H1 (cell line): ENCODE measurements at regions not wholly inside any gene's neighbourhood (a gene's known extent, or its start where the extent isn't known, plus 50 kb on each side); places are given as distances from the start of the nearest gene placed in this dataset.
A peak's percentile ranks its signal among the peaks of the same experiment; 100 is the strongest.

Experiments used
- CTCF ChIA-PET: fragments of 300-600 bp; sonication (Branson Sonifier 250); formaldehyde crosslinking; loops from one replicate; lab custom pipeline; 2021; ENCODE audit not compliant: partially characterized antibody; lab: Charles Lee
- POLR2A ChIA-PET: fragments of 300-600 bp; sonication (Branson Sonifier 250); formaldehyde crosslinking; loops from one replicate; lab custom pipeline; 2021; ENCODE audit warnings: inconsistent platforms; ENCODE audit not compliant: partially characterized antibody; lab: Charles Lee
- DNase-seq, 2 experiments: peaks; one replicate each; pipeline versions ENCODE4 v3.0.0 to v3.0.0-alpha.2; 2010 to 2022; ENCODE audit warnings: low spot score in 2 of 2, low read depth in 1 of 2, mixed read lengths in 1 of 2
- FAIRE-seq: peaks from 2 replicates; lab custom pipeline; 2011; peaks lifted over from hg19 to GRCh38; lab: Jason Lieb, UNC
- H2AFZ ChIP-seq: 2 replicates; pipeline ENCODE4 v1.8.1; 2012; ENCODE audit warnings: low read length, inconsistent platforms
- H2AK5ac ChIP-seq: 2 replicates; pipeline ENCODE4 v1.6.1; 2013; ENCODE audit warnings: low read depth, low read length
- H2BK120ac ChIP-seq: replicated peaks from 2 replicates; pipeline ENCODE3; 2013; ENCODE audit warnings: low read depth, low read length, inconsistent platforms
- H2BK12ac ChIP-seq: 2 replicates; pipeline ENCODE4 v1.6.1; 2013; ENCODE audit warnings: low read depth, low read length
- H2BK15ac ChIP-seq: 2 replicates; pipeline ENCODE4 v1.6.1; 2013; ENCODE audit warnings: low read length
- H2BK20ac ChIP-seq: 2 replicates; pipeline ENCODE4 v1.6.1; 2013; ENCODE audit warnings: low read length
- H2BK5ac ChIP-seq: 2 replicates; pipeline ENCODE4 v1.6.1; 2013; ENCODE audit warnings: low read depth, low read length
- H3K14ac ChIP-seq: 2 replicates; pipeline ENCODE4 v1.6.1; 2013; ENCODE audit warnings: inconsistent platforms; ENCODE audit not compliant: insufficient read length
- H3K18ac ChIP-seq: 2 replicates; pipeline ENCODE4 v1.6.1; 2013; ENCODE audit warnings: low read length; ENCODE audit errors: extremely low read depth
- H3K23ac ChIP-seq: 2 replicates; pipeline ENCODE4 v1.6.1; 2013; ENCODE audit warnings: inconsistent platforms; ENCODE audit not compliant: insufficient read length
- H3K23me2 ChIP-seq: 2 replicates; pipeline ENCODE4 v1.6.1; 2013; ENCODE audit warnings: low read depth, low read length
- H3K27ac ChIP-seq: 2 replicates; pipeline ENCODE4 v1.6.1; 2011; ENCODE audit warnings: low read depth, low read length, inconsistent platforms
- H3K27me3 ChIP-seq, 4 experiments: replicated peaks in 1 of 4; 1 replicate in 1 of 4; 2 replicates in 3 of 4; pipeline versions ENCODE4 v1.6.1 to v1.8.1; 2011 to 2013; ENCODE audit warnings: low read length in 3 of 4, mild to moderate bottlenecking in 3 of 4, inconsistent platforms in 2 of 4, mixed read lengths in 2 of 4, moderate library complexity in 1 of 4; ENCODE audit not compliant: control insufficient read depth in 3 of 4, insufficient read depth in 3 of 4; ENCODE audit errors: extremely low read depth in 1 of 4
- H3K36me3 ChIP-seq, 4 experiments: 2 replicates each; pipeline versions ENCODE4 v1.6.1 to v1.8.1; 2011 to 2013; ENCODE audit warnings: mild to moderate bottlenecking in 4 of 4, low read length in 3 of 4, moderate library complexity in 2 of 4, control low read depth in 1 of 4, inconsistent platforms in 1 of 4; ENCODE audit not compliant: insufficient read depth in 4 of 4, control insufficient read depth in 2 of 4
- H3K4ac ChIP-seq: replicated peaks from 2 replicates; pipeline ENCODE3; 2013; ENCODE audit warnings: low read length, low read depth, mixed read lengths, inconsistent platforms; ENCODE audit not compliant: insufficient read length
- H3K4me1 ChIP-seq, 4 experiments: replicated peaks in 1 of 4; 1 replicate in 1 of 4; 2 replicates in 3 of 4; pipeline versions ENCODE4 v1.6.1 to v1.8.1; 2011 to 2013; ENCODE audit warnings: low read length in 3 of 4, inconsistent platforms in 2 of 4, mixed read lengths in 1 of 4; ENCODE audit not compliant: insufficient read depth in 4 of 4, control insufficient read depth in 3 of 4
- H3K4me2 ChIP-seq, 2 experiments: 2 replicates each; pipeline versions ENCODE4 v1.6.1 to v1.8.1; 2011 to 2013; ENCODE audit warnings: low read depth in 2 of 2, low read length in 2 of 2, control low read depth in 1 of 2, inconsistent platforms in 1 of 2, mild to moderate bottlenecking in 1 of 2; ENCODE audit not compliant: insufficient read depth in 1 of 2
- H3K4me3 ChIP-seq, 4 experiments: fragments of 200-600, 300-600 bp in 1 of 4; sonication (generic), shearing (Covaris generic), sonication (Bioruptor Twin) in 1 of 4; 2 replicates each; pipeline versions ENCODE4 v1.5.1 to v1.8.1; 2011 to 2016; ENCODE audit warnings: low read length in 4 of 4, low read depth in 3 of 4, control low read depth in 2 of 4, inconsistent platforms in 2 of 4, mild to moderate bottlenecking in 2 of 4, mixed read lengths in 1 of 4, moderate library complexity in 1 of 4; ENCODE audit not compliant: insufficient read depth in 2 of 4; ENCODE audit errors: extremely low read depth in 1 of 4
- H3K56ac ChIP-seq: replicated peaks from 2 replicates; pipeline ENCODE3; 2013; ENCODE audit warnings: low read depth, mild to moderate bottlenecking, mixed read lengths, low read length, inconsistent platforms; ENCODE audit not compliant: insufficient read length
- H3K79me1 ChIP-seq: 2 replicates; pipeline ENCODE4 v1.6.1; 2013; ENCODE audit warnings: low read depth, low read length, control low read depth
- H3K79me2 ChIP-seq, 2 experiments: 2 replicates each; pipeline versions ENCODE4 v1.6.1 to v1.8.1; 2012 to 2013; ENCODE audit warnings: low read length in 2 of 2, mild to moderate bottlenecking in 2 of 2, inconsistent platforms in 1 of 2; ENCODE audit not compliant: insufficient read depth in 2 of 2, control insufficient read depth in 1 of 2
- H3K9ac ChIP-seq, 4 experiments: replicated peaks in 1 of 4; 1 replicate in 1 of 4; 2 replicates in 3 of 4; pipeline versions ENCODE4 v1.6.1 to v1.8.1; 2011 to 2013; ENCODE audit warnings: low read depth in 3 of 4, low read length in 3 of 4, control low read depth in 2 of 4, mild to moderate bottlenecking in 2 of 4, moderate library complexity in 2 of 4, inconsistent platforms in 1 of 4; ENCODE audit errors: extremely low read depth in 1 of 4
- H3K9me3 ChIP-seq, 2 experiments: 2 replicates each; pipeline versions ENCODE4 v1.6.1 to v1.8.1; 2012 to 2013; ENCODE audit warnings: mild to moderate bottlenecking in 2 of 2, moderate library complexity in 2 of 2, control low read depth in 1 of 2, inconsistent platforms in 1 of 2, low read depth in 1 of 2, low read length in 1 of 2, mixed read lengths in 1 of 2; ENCODE audit not compliant: insufficient read depth in 2 of 2
- H4K20me1 ChIP-seq, 2 experiments: replicated peaks in 1 of 2; 2 replicates each; pipeline versions ENCODE3 to v1.8.1; 2011 to 2013; ENCODE audit warnings: inconsistent platforms in 2 of 2, low read length in 2 of 2, mild to moderate bottlenecking in 1 of 2; ENCODE audit not compliant: insufficient read depth in 2 of 2, control insufficient read depth in 1 of 2
- H4K5ac ChIP-seq: 2 replicates; pipeline ENCODE4 v1.6.1; 2013; ENCODE audit warnings: low read length, low read depth, mixed read lengths, inconsistent platforms; ENCODE audit not compliant: insufficient read length
- H4K8ac ChIP-seq: 2 replicates; pipeline ENCODE4 v1.8.0; 2013; ENCODE audit warnings: mild to moderate bottlenecking, moderate library complexity, low read length, inconsistent platforms; ENCODE audit not compliant: insufficient read depth; ENCODE audit errors: extremely low read depth
- H4K91ac ChIP-seq: replicated peaks from 2 replicates; pipeline ENCODE3; 2013; ENCODE audit warnings: low read length, mixed read lengths, inconsistent platforms; ENCODE audit not compliant: insufficient read length
- BCL11A ChIP-seq, 2 experiments: IDR thresholded peaks; one replicate each; pipeline ENCODE4 v1.6.1; 2011; ENCODE audit warnings: low read depth in 2 of 2, low read length in 2 of 2, mild to moderate bottlenecking in 2 of 2
- CTCF ChIP-seq, 3 experiments: IDR thresholded peaks; 1 replicate in 2 of 3; 2 replicates in 1 of 3; pipeline versions ENCODE4 v1.5.1 to v1.6.1; 2011; ENCODE audit warnings: low read length in 3 of 3, mild to moderate bottlenecking in 3 of 3, inconsistent platforms in 2 of 3, low read depth in 1 of 3, moderate library complexity in 1 of 3; ENCODE audit not compliant: insufficient read depth in 1 of 3; ENCODE audit errors: control extremely low read depth in 1 of 3
- RAD21 ChIP-seq, 2 experiments: IDR thresholded peaks in 1 of 2; conservative IDR thresholded peaks in 1 of 2; 2 replicates each; pipeline ENCODE4 v1.6.1; 2011; ENCODE audit warnings: low read depth in 2 of 2, low read length in 2 of 2, improper control_type of control experiment in 1 of 2, inconsistent platforms in 1 of 2, mild to moderate bottlenecking in 1 of 2, moderate library complexity in 1 of 2
- SIN3A ChIP-seq, 2 experiments: IDR thresholded peaks in 1 of 2; conservative IDR thresholded peaks in 1 of 2; 2 replicates each; pipeline ENCODE4 v1.6.1; 2011 to 2012; ENCODE audit warnings: low read length in 2 of 2, improper control_type of control experiment in 1 of 2, low read depth in 1 of 2, mild to moderate bottlenecking in 1 of 2
- SIX5 ChIP-seq: IDR thresholded peaks from 2 replicates; pipeline ENCODE4 v1.6.1; 2011; ENCODE audit warnings: mild to moderate bottlenecking, low read depth, low read length
- TAF1 ChIP-seq: IDR thresholded peaks from 2 replicates; pipeline ENCODE4 v1.6.1; 2011; ENCODE audit warnings: mild to moderate bottlenecking, low read depth, low read length
- WGBS, 2 experiments: shearing (Covaris generic) in 1 of 2; methylation state at CpG; one replicate each; pipeline versions ENCODE4 v1.1.6 to v1.1.7; 2013 to 2015; ENCODE audit warnings: low lambda C conversion rate in 2 of 2, mixed read lengths in 2 of 2, inconsistent platforms in 1 of 2, low coverage in 1 of 2, missing lambda C conversion rate in 1 of 2; ENCODE audit not compliant: insufficient replicate concordance in 2 of 2, insufficient coverage in 1 of 2, insufficient read length in 1 of 2; ENCODE audit errors: extremely low coverage in 1 of 2, missing lambda C conversion rate in 1 of 2; 5-methylcytosine and 5-hydroxymethylcytosine counted together

- H4K8ac ChIP-seq: no peak overlapping the region
- POLR2A ChIA-PET: no interaction called here
- no peak overlapping the region for H2BK15ac ChIP-seq
- H4K5ac ChIP-seq: no peak overlapping the region
- no peak overlapping the region for H3K27ac ChIP-seq
- no peaks in the 10 kb centered on the region; a peak in 1 of 7 replicates for H3K4me1 ChIP-seq
- no peaks in the 10 kb centered on the region for H3K9me3 ChIP-seq
- H3K4ac ChIP-seq: no peak overlapping the region
- 86% methylated on average over 2 of the region's 2 CpGs; no CpG with 5 or more reads in 1 of the 2 experiments for WGBS, 2 experiments
- no peak overlapping the region for H3K14ac ChIP-seq
- no peak overlapping the region for H3K56ac ChIP-seq
- no peak overlapping the region for H4K91ac ChIP-seq
- no peaks in the 10 kb centered on the region for H3K27me3 ChIP-seq
- no peak overlapping the region for H2AFZ ChIP-seq
- H3K18ac ChIP-seq: no peak overlapping the region
- H3K4me2 ChIP-seq: no peak overlapping the region
- no peaks in the 10 kb centered on the region for H3K23me2 ChIP-seq
- DNase-seq (no peak), FAIRE-seq (peak; percentile 13)
- no peak overlapping the region for H2BK120ac ChIP-seq
- no peak overlapping the region for H2AK5ac ChIP-seq
- H3K36me3 ChIP-seq: no peaks in the 10 kb centered on the region
- H2BK5ac ChIP-seq: no peak overlapping the region
- H3K9ac ChIP-seq: no peak overlapping the region
- no peak overlapping the region for H3K4me3 ChIP-seq
- no peaks in the 10 kb centered on the region for H3K79me1 ChIP-seq
- no peak overlapping the region for H2BK12ac ChIP-seq
- no peaks in the 10 kb centered on the region for H4K20me1 ChIP-seq
- TF ChIP-seq BCL11A (IDR thresholded peaks at IDR 0.05; ENCODE audit: low read depth in 2 of 2, low read length in 2 of 2) (no peak), SIX5 (no peak), CTCF (IDR thresholded peaks at IDR 0.05; ENCODE audit: control extremely low read depth in 1 of 3, insufficient read depth in 1 of 3, low read depth in 1 of 3, low read length in 3 of 3) (peak; percentile 26 to 47 (median 35); a peak in 3 of 4 replicates), TAF1 (no peak), RAD21 (IDR thresholded peaks at IDR 0.05 in 1 of 2, conservative IDR thresholded peaks at IDR 0.05 in 1 of 2; ENCODE audit: low read depth in 2 of 2, low read length in 2 of 2) (peak; percentile 43 to 49), SIN3A (conservative IDR thresholded peaks at IDR 0.05 in 1 of 2, IDR thresholded peaks at IDR 0.05 in 1 of 2; ENCODE audit: low read depth in 1 of 2, low read length in 2 of 2) (no peak)
- H2BK20ac ChIP-seq: no peak overlapping the region
- H3K79me2 ChIP-seq: no peaks in the 10 kb centered on the region
- CTCF ChIA-PET: interaction anchor here (0.8 to 1.1 kb wide), 3 partner anchors 9 to 160 kb away, joined by 3 to 4 read pairs (median 4); no protein-coding TSS in a partner anchor
- no peak overlapping the region for H3K23ac ChIP-seq
Measured at GRCh38 chr5:92678640-92679039, 902.4 kb downstream of the NR2F1-AS1 start.
